GM19351 (cell line): ENCODE measurements at regions not wholly inside any gene's neighbourhood (a gene's known extent, or its start where the extent isn't known, plus 50 kb on each side); places are given as distances from the start of the nearest gene placed in this dataset.
"Not testable (repeated sequence)": the region's sequence is repeated elsewhere in the genome, so short reads cannot be mapped to it uniquely, and the experiment has no call there.

Experiments
- ATAC-seq: cut with Tn5 transposase; IDR thresholded peaks from one replicate; pipeline ENCODE4 v1.9.1; 2021; ENCODE audit warnings: mild to moderate bottlenecking, moderate library complexity; ENCODE audit not compliant: unreplicated experiment

GRCh38 chr3:163726125-163726524 is 1352.2 kb downstream of the SI start:
- ATAC-seq, result no peak

GRCh38 chr3:163722405-163722804 is 1355.9 kb downstream of the SI start:
- ATAC-seq, result no peak

GRCh38 chr3:163721596-163721995 is 1356.7 kb downstream of the SI start:
- no peak for ATAC-seq

- no peak for ATAC-seq
These were observed 1360.9 kb downstream of the SI start for GRCh38 chr3:163717377-163717776.

- no peak for ATAC-seq
These were observed 1369.9 kb downstream of the SI start for GRCh38 chr3:163708428-163708827.

- ATAC-seq, result no peak
These were observed 1370.6 kb downstream of the SI start for GRCh38 chr3:163707659-163708058.

- ATAC-seq, result not testable (repeated sequence)
These were observed 1380.1 kb downstream of the SI start for GRCh38 chr3:163698221-163698620.

GRCh38 chr3:163692494-163692893 is 1385.8 kb downstream of the SI start:
- ATAC-seq, result no peak

- no peak for ATAC-seq
These were observed 1393.6 kb downstream of the SI start for GRCh38 chr3:163684651-163685050.

GRCh38 chr3:163672954-163673353 is 1405.3 kb downstream of the SI start:
- ATAC-seq, result no peak

- ATAC-seq, result no peak
These were observed 1407.1 kb downstream of the SI start for GRCh38 chr3:163671201-163671600.

- no peak for ATAC-seq
These were observed 1413.8 kb downstream of the SI start for GRCh38 chr3:163664466-163664865.

GRCh38 chr3:163657088-163657487 is 1421.2 kb downstream of the SI start:
- no peak for ATAC-seq

GRCh38 chr3:163655021-163655420 is 1423.3 kb downstream of the SI start:
- ATAC-seq, result no peak

GRCh38 chr3:163644172-163644571 is 1434.1 kb downstream of the SI start:
- no peak for ATAC-seq

- no peak for ATAC-seq
These were observed 1445.6 kb downstream of the SI start for GRCh38 chr3:163632722-163633121.

- ATAC-seq, result no peak
These were observed 1451.5 kb downstream of the SI start for GRCh38 chr3:163626753-163627152.

GRCh38 chr3:163622384-163622783 is 1455.9 kb downstream of the SI start:
- no peak for ATAC-seq

- no peak for ATAC-seq
These were observed 1463.4 kb downstream of the SI start for GRCh38 chr3:163614886-163615285.

- no peak for ATAC-seq
These were observed 1472.4 kb downstream of the SI start for GRCh38 chr3:163605915-163606314.

- ATAC-seq, result no peak
These were observed 1476.9 kb downstream of the SI start for GRCh38 chr3:163601426-163601825.

- no peak for ATAC-seq
These were observed 1491.0 kb downstream of the SI start for GRCh38 chr3:163587342-163587741.

GRCh38 chr3:163582967-163583366 is 1495.3 kb downstream of the SI start:
- no peak for ATAC-seq

- no peak for ATAC-seq
These were observed 1501.0 kb downstream of the SI start for GRCh38 chr3:163577271-163577670.
